ENCODE measurements at regions not wholly inside any gene's neighbourhood (a gene's known extent, or its start where the extent isn't known, plus 50 kb on each side); places are given as distances from the start of the nearest gene placed in this dataset.
"Not testable (repeated sequence)": the region's sequence is repeated elsewhere in the genome, so short reads cannot be mapped to it uniquely, and the experiment has no call there.

DNA sequence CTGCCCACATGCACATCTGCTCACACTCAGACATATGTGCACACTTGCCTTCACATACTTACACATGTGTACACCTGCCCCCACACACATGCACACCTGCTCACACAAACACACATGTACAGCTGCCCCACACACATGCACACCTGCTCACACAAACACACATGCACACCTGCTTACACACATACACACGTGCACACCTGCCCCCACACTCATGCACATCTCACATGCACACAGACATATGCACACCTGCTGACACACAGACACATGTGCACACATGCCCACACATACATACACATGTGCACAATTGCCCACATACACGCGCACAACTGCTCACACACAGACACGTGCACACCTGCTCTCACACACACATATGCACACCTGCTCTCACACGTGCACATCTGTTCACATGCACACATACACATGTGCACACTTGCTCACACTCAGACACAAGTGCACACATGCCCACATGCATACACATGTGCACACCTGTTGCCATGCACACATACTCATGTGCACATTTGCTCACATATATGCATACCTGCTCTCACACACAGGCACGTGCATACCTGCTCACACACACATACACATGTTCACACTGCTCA is 147.8 kb upstream of the FOXD4L5 start:
- Histone ChIP-seq H3K4me1 (ENCODE audit: insufficient read depth, low read length) (no peaks in the 10 kb centered on the region), H3K9me3 (ENCODE audit: low read depth, low read length) (no peaks in the 10 kb centered on the region), H3K27me3 (ENCODE audit: insufficient read depth, low read length) (no peaks in the 10 kb centered on the region), H3K4me3 (ENCODE audit: low read length) (no peak overlapping the region)

DNA sequence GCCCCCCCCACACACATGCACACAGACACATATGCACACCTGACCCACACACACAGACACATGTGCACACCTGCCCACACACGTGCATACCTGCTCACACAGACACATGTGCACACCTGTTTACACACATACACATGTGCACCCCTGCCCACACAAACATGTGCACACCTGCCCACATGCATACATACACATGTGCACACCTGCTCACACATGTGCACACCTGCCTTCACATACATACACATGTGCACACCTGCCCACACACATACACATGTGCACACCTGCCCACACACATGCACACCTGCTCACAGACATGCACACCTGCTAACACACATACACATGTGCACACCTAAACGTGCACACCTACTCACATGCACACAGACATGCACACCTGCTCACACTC is 147.0 kb upstream of the FOXD4L5 start:
- no peaks in the 10 kb centered on the region for H3K4me1 ChIP-seq (ENCODE audit: insufficient read depth, low read length)
- H3K27me3 ChIP-seq (ENCODE audit: insufficient read depth, low read length): no peaks in the 10 kb centered on the region
- no peak overlapping the region for H3K4me3 ChIP-seq (ENCODE audit: low read length)
- H3K9me3 ChIP-seq (ENCODE audit: low read depth, low read length): no peaks in the 10 kb centered on the region

DNA sequence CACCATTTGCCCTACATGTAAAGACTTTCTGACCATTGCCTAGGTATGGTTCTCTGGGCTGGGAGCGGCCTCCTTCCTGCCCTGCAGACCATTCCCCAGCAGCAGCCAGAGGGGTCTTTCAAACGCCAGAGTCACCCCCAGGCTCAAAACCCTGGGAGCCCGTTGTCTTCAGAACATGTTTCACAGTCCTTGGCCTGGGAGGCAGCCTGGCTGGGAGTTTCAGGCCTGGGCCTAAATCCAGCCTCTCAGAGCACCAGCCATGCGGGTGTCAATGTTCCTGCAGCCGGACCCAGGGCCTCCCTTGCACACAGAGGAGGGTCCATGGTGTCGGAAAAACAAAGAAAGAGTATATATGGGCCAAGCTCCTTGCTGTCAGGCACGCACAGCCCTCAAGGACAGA is 145.2 kb upstream of the FOXD4L5 start:
- H3K4me3 ChIP-seq (ENCODE audit: low read length): no peak overlapping the region
- no peaks in the 10 kb centered on the region for H3K27me3 ChIP-seq (ENCODE audit: insufficient read depth, low read length)
- no peaks in the 10 kb centered on the region for H3K9me3 ChIP-seq (ENCODE audit: low read depth, low read length)
- H3K4me1 ChIP-seq (ENCODE audit: insufficient read depth, low read length): no peaks in the 10 kb centered on the region

DNA sequence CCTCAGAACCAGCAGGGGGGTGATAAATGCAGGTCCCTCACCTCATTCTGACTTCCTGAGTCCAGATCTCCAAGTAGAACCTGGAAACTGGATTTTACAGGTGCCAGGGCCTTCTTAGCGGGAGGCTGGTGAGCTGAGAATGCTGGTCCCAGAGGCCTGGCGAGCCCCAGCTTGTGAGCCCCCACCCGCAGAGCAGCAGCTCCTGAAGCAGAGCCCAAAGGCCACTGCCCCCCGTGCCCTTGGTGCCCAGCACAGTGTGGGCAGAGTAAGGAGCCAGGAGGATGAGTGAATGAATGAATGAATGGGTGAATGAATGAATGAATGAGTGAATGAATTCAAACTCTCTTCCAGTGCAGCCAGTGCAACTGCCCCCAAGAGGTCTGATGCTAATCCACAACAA is 142.4 kb upstream of the FOXD4L5 start:
- H3K27me3 ChIP-seq (ENCODE audit: insufficient read depth, low read length); H3K4me1 ChIP-seq (ENCODE audit: insufficient read depth, low read length); H3K4me3 ChIP-seq (ENCODE audit: low read length); H3K9me3 ChIP-seq (ENCODE audit: low read depth, low read length): not testable (repeated sequence)

DNA sequence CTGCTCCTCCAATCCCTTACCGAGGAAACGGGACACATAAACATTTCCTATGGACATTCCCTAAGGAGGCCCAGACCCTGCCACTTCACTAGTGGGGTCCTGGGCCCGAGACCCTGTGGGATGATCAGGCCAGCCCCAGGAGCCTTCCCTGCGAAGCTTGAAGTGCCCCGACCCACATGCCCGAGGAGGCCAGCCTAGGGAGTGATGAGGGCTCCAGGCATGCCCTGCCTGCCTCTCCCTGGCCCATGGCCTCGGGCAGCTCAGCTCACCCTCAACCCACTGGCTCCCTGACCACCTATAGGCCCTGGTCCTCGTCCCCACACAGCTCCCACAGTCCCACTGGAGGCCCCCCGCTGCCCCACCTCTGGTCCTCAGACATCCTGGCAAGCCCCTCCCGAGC is 141.8 kb upstream of the FOXD4L5 start:
- H3K27me3 ChIP-seq (ENCODE audit: insufficient read depth, low read length); H3K4me1 ChIP-seq (ENCODE audit: insufficient read depth, low read length); H3K9me3 ChIP-seq (ENCODE audit: low read depth, low read length); H3K4me3 ChIP-seq (ENCODE audit: low read length): not testable (repeated sequence)

DNA sequence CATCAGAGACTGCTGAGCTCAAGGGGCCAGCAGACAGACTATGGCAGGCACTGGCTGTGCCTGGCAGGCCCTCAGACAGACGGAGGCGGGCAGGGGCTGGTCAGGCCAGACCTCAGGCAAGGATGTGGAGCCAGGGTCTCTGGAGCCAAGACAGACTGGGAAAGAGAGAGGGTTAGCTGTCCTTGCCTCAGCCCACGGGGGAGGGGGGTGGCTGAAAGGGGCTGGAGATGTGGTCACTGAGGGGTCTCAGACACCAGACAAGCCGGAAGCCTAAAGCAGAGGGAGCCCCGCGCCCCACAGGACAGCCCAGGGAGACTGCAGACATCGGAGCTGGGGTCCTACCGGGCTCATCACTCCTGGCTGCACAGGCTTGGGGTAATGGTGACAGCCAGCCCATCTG is 141.2 kb upstream of the FOXD4L5 start:
- Histone ChIP-seq H3K4me1 (ENCODE audit: insufficient read depth, low read length) (no peaks in the 10 kb centered on the region), H3K9me3 (ENCODE audit: low read depth, low read length) (no peaks in the 10 kb centered on the region), H3K27me3 (ENCODE audit: insufficient read depth, low read length) (no peaks in the 10 kb centered on the region), H3K4me3 (ENCODE audit: low read length) (no peak overlapping the region)

DNA sequence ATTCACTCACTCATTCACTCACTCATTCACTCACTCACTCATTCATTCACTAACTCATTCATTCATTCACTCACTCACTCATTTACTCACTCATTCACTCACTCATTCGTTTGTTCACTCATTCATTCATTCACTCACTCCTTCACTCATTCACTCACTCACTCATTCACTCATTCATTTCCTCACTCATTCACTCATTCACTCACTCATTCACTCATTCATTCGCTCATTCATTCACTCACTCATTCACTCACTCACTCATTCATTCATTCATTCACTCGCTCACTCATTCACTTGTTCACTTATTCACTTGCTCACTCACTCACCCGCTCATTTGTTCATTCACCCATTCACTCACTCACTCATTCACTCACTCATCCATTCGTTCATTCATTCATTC is 140.2 kb upstream of the FOXD4L5 start:
- not testable (repeated sequence) for H3K9me3 ChIP-seq (ENCODE audit: low read depth, low read length)

DNA sequence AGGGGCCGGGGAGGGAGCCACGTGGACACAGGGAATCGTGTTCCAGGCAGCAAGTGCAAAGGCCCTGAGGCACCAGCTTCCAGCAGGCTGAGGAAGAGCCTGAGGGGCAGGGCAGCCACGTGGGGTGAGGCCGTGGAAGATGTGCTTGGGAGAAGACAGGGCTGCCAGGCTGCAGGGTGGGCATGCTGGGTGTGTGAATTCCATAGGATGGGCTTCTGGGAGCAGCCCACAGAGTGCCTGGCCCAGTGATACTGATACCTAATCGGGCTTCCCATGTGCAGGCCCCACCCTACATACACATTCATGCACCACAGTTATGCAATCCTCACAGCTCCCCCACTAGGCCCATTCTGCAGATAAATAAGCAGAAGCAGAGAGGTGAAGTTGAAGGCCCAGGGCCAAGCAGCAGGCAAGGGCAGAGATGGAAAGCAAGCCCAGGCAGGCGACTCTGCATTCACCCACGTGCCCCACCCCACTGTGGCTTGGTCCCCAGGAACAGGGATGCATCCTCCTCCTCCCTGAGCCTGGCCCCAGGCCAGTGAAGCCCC is 139.5 kb upstream of the FOXD4L5 start:
- not testable (repeated sequence) for H3K9me3 ChIP-seq (ENCODE audit: low read depth, low read length); H3K4me1 ChIP-seq (ENCODE audit: insufficient read depth, low read length); H3K27me3 ChIP-seq (ENCODE audit: insufficient read depth, low read length); H3K4me3 ChIP-seq (ENCODE audit: low read length)

More for the DNA sequence above, 140.2 kb upstream of the FOXD4L5 start:
- not testable (repeated sequence) for H3K27me3 ChIP-seq (ENCODE audit: insufficient read depth, low read length); H3K4me1 ChIP-seq (ENCODE audit: insufficient read depth, low read length); H3K4me3 ChIP-seq (ENCODE audit: low read length)

DNA sequence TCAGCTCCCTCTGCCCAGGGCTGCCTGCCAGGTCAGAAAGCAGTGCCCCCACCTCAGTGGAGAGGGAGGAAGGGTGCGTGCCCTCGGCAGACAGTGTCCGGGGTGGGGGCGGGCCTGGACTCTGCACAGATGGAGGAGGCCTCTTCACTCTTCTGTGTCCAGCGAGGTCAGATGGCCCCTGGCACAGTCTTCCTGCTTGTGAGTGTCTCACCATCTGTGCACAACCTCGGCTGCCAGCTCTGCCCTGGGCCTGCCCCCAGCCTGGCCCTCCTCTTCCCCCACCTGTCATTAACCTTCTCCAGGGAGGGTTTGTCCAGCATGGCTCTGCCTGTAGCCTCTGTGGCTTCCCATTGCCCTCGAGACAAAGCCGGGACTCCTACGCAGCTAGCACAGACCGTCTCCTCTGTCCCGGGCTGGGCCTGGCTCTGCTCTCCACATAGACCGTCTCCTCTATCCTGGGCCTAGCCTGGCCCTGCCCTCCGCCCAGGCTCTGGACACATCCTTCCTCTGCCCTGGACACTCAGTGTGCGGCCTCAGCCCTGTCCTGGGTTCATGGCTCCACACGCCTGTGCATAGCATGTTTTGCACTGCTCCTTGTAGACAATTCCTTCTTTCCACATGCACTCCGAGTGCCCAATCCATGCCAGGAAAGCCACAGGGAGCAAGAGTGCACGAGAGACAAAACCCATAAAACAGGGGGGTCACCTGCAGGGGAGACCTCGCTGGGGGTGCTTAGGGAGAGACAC is 138.9 kb upstream of the FOXD4L5 start:
- H3K4me3 ChIP-seq (ENCODE audit: low read length); H3K4me1 ChIP-seq (ENCODE audit: insufficient read depth, low read length); H3K27me3 ChIP-seq (ENCODE audit: insufficient read depth, low read length); H3K9me3 ChIP-seq (ENCODE audit: low read depth, low read length): not testable (repeated sequence)

DNA sequence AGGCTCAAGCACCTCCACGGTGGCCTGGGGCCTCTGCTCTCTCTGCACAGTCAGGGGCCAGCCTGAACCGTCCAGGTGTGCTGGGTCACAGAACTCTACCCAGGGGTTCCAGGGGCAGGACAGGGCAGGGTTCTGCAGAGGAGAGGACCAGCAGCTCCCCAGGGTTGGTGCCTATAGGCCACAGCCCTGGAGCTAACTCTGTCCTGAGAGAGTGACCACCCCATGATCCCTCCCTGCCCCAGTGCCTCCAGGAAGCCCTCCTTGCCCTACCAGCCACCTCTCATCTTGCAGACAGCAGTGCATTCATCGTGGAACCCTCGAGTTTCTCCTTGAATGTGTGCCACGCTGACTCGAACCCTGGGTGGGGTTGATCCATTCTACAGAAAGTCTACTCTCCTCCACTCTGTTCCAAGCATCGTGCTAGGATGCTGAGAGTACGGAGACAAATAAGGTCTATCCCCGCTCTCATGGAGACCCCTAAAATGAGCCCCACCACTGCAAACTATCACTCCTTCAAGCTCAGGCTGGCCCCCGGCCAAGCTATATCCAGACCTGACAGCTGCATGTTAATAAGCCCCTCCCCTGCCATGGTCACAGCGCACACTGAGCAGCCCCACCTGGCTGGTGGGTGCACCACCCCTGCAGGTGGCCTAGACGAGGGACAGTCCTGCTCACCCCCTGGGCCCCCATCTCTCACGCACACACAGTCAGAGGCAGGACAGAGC is 138.1 kb upstream of the FOXD4L5 start:
- H3K9me3 ChIP-seq (ENCODE audit: low read depth, low read length); H3K4me3 ChIP-seq (ENCODE audit: low read length); H3K4me1 ChIP-seq (ENCODE audit: insufficient read depth, low read length); H3K27me3 ChIP-seq (ENCODE audit: insufficient read depth, low read length): not testable (repeated sequence)

DNA sequence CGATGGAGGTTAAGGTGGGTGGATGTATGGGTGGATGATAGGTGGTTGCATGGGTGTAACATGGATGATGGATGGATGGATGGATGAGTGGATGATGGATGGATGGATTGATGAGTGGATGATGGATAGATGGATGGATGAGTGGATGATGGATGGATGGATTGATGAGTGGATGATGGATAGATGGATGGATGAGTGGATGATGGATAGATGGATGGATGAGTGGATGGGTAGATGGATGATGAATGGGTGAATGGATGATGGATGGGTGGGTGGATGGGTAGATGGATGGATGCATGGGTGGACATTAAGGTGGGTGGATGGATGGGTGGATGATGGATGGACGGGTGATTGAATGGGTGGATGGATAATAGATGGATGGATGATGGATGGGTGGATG is 136.5 kb upstream of the FOXD4L5 start:
- H3K27me3 ChIP-seq (ENCODE audit: insufficient read depth, low read length); H3K9me3 ChIP-seq (ENCODE audit: low read depth, low read length); H3K4me3 ChIP-seq (ENCODE audit: low read length); H3K4me1 ChIP-seq (ENCODE audit: insufficient read depth, low read length): not testable (repeated sequence)

DNA sequence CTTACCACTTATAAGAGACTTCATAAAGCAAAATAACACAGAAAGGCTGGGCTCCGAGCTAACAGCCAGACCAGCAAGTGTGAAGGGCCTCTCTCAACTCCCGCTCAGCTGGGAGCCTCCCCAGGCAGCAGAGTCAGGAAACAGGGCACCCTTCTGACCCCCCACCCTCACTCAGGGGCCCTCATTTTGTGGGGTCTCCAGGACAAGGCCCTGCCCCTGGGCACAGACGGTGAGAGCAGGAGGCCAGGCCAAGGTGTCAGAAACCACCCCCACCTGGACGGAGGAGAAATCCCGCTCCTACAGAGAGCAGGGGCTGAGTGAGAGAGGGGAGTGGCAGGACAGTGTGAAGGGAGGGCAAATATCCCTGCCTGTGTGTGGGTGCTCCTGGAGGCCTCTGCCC is 135.8 kb upstream of the FOXD4L5 start:
- no peaks in the 10 kb centered on the region for H3K4me1 ChIP-seq (ENCODE audit: insufficient read depth, low read length)
- H3K27me3 ChIP-seq (ENCODE audit: insufficient read depth, low read length): no peaks in the 10 kb centered on the region
- H3K4me3 ChIP-seq (ENCODE audit: low read length): no peak overlapping the region
- H3K9me3 ChIP-seq (ENCODE audit: low read depth, low read length): no peaks in the 10 kb centered on the region

DNA sequence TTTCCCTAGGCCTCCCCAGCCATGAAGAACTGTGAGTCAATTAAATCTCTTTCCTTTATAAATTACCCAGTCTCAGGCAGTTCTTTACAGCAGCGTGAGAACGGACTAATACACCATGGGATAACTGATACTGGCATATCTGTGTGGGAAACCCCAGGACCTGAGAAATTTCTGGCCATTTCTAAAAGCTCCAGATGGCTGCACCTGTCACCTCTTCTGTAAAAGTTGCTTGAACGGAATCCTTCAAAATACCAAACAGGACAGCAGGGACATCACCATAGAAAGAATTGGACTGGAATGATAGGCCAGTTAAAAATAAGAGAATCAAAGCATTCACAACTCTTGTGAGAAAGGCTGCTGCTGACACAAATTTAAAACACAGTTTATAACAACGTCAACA is 134.0 kb upstream of the FOXD4L5 start:
- not testable (repeated sequence) for H3K4me1 ChIP-seq (ENCODE audit: insufficient read depth, low read length); H3K27me3 ChIP-seq (ENCODE audit: insufficient read depth, low read length); H3K9me3 ChIP-seq (ENCODE audit: low read depth, low read length); H3K4me3 ChIP-seq (ENCODE audit: low read length)

DNA sequence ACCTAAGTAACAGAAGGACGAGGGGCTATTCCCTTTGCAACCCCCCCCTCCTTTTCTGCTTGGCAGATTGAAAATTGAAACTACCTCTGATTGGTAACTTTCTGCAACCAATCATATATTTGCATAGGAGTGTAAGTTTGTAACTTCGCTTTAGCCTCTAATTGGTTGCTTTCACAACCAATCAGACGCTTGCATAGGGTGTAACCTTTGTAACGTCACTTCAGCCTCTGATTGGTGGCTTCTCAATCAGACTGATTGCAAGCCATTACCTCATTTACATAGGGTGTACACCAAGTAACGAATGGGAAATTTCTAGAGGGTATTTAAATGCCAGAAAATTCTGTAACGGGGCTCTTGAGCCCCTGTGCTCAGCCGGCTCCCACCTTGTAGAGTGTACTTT is 131.9 kb upstream of the FOXD4L5 start:
- not testable (repeated sequence) for H3K27me3 ChIP-seq (ENCODE audit: insufficient read depth, low read length); H3K4me1 ChIP-seq (ENCODE audit: insufficient read depth, low read length); H3K9me3 ChIP-seq (ENCODE audit: low read depth, low read length); H3K4me3 ChIP-seq (ENCODE audit: low read length)

DNA sequence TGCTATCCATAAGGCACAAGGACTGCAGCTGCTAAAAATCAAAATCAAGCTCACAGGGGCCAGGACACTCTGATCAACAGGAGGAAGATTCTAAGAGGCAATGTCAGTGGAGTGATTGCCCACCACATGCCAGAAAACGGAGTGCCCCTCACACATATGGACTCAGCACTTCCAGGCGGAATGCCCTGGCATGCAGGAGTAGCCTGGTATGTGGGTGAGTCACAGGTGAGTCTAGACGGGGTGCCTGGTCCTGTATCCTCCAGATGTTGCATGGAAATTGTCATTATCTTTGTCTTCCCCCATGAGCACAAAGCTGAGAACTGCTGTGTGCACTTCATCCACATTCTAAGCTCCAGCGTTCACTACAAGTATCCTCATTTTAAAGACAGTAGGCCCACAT is 129.2 kb upstream of the FOXD4L5 start:
- not testable (repeated sequence) for H3K9me3 ChIP-seq (ENCODE audit: low read depth, low read length); H3K4me3 ChIP-seq (ENCODE audit: low read length); H3K27me3 ChIP-seq (ENCODE audit: insufficient read depth, low read length); H3K4me1 ChIP-seq (ENCODE audit: insufficient read depth, low read length)

DNA sequence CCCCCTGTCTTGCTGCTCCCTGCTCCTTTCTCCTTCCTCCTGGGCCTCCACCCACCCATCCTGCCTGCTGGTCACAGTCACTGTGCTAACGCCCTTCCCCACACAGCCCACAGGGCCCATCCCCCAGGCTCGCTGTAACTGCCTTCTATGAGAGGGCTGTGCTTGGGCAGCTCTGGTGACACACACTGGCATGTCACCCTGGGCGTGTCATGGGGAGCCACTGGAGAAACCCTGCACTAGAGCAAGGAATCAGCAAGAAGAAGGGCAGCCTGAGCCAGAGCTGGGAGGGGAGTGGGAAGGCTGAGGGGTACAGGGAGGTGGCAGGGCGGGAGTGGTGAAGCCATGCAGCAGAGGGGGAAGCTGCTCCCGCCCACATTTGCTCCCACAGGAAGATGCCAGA is 128.4 kb upstream of the FOXD4L5 start:
- not testable (repeated sequence) for H3K4me3 ChIP-seq (ENCODE audit: low read length); H3K4me1 ChIP-seq (ENCODE audit: insufficient read depth, low read length); H3K27me3 ChIP-seq (ENCODE audit: insufficient read depth, low read length); H3K9me3 ChIP-seq (ENCODE audit: low read depth, low read length)
